Spleen (tissue), 11 donors: ENCODE measurements at regions not wholly inside any gene's neighbourhood (a gene's known extent, or its start where the extent isn't known, plus 50 kb on each side); places are given as distances from the start of the nearest gene placed in this dataset.
"Not testable (repeated sequence)": the region's sequence is repeated elsewhere in the genome, so short reads cannot be mapped to it uniquely, and the experiment has no call there.

Source experiments
- DNase-seq: peaks from one replicate; pipeline ENCODE4 v3.0.0-alpha.2; 2020
- H3K27ac ChIP-seq, 8 donors: fragments of 200-600 bp; sonication (generic) in 7 of 8; 1 replicate in 4 of 8; 2 replicates in 4 of 8; pipeline versions ENCODE4 v1.5.0 to v1.8.0; 2016 to 2021; ENCODE audit warnings: inconsistent platforms in 4 of 8, mild to moderate bottlenecking in 4 of 8, moderate library complexity in 1 of 8
- H3K27me3 ChIP-seq, 7 donors: fragments of 200-600 bp; sonication (generic) in 6 of 7; replicated peaks in 1 of 7; 1 replicate in 4 of 7; 2 replicates in 3 of 7; pipeline versions ENCODE4 v1.5.0 to v1.8.0; 2016 to 2021; ENCODE audit warnings: inconsistent platforms in 3 of 7, mild to moderate bottlenecking in 1 of 7
- H3K36me3 ChIP-seq, 6 donors: fragments of 200-600 bp; sonication (generic) in 5 of 6; 1 replicate in 4 of 6; 2 replicates in 2 of 6; pipeline versions ENCODE4 v1.5.0 to v1.8.0; 2016 to 2021; ENCODE audit warnings: inconsistent platforms in 2 of 6
- H3K4me1 ChIP-seq, 6 donors: fragments of 200-600 bp; sonication (generic) in 5 of 6; 1 replicate in 3 of 6; 2 replicates in 3 of 6; pipeline versions ENCODE4 v1.5.0 to v1.8.0; 2016 to 2021; ENCODE audit warnings: inconsistent platforms in 3 of 6
- H3K4me3 ChIP-seq, 8 donors: fragments of 200-600 bp; sonication (generic) in 7 of 8; 1 replicate in 4 of 8; 2 replicates in 4 of 8; pipeline versions ENCODE4 v1.5.0 to v1.8.0; 2016 to 2021; ENCODE audit warnings: inconsistent platforms in 4 of 8, mild to moderate bottlenecking in 4 of 8, moderate library complexity in 2 of 8
- H3K9me3 ChIP-seq, 8 donors: fragments of 200-600 bp; sonication (generic) in 7 of 8; 1 replicate in 4 of 8; 2 replicates in 4 of 8; pipeline versions ENCODE4 v1.5.0 to v1.8.0; 2016 to 2021; ENCODE audit warnings: inconsistent platforms in 4 of 8
- POLR2A ChIP-seq, 3 donors: fragments of 450-650 bp; IDR thresholded peaks; one replicate each; pipeline ENCODE4 v1.5.1; 2017; ENCODE audit warnings: antibody characterized with exemption in 3 of 3, mild to moderate bottlenecking in 1 of 3
- POLR2AphosphoS5 ChIP-seq, 3 donors: sonication (generic); formaldehyde crosslinking; IDR thresholded peaks; one replicate each; pipeline ENCODE4 v1.5.1; 2017; ENCODE audit warnings: antibody characterized with exemption in 3 of 3
- WGBS, 5 donors: extraction: QIAGEN DNeasy Blood & Tissue Kit in 3 of 5; methylation state at CpG; one replicate each; pipeline versions ENCODE4 v1.1.5 to v1.1.7; 2013 to 2018; 5-methylcytosine and 5-hydroxymethylcytosine counted together
- intact Hi-C: fragments of 100-400 bp; cut with DNase I; formaldehyde crosslinking; loops from one replicate; pipeline ENCODE4 v1.15.0; 2023; ENCODE audit warnings: low total_unique reads
- TF ChIP-seq, protein P1 (sequence below), 11 experiments: fragments of 200-600 bp in 7 of 11; fragments of 450-650 bp in 4 of 11; sonication (generic) in 4 of 11; IDR thresholded peaks in 8 of 11; conservative IDR thresholded peaks in 3 of 11; 1 replicate in 7 of 11; 2 replicates in 4 of 11; pipeline versions ENCODE4 v1.4.0 to v1.8.0; 2016 to 2021; ENCODE audit warnings: antibody characterized with exemption in 11 of 11, inconsistent platforms in 4 of 11, mild to moderate bottlenecking in 1 of 11
- donor health status: healthy with polysubstance abuse.
- donor health status: DM: no; HTN: no; CAD: no; lungs with moderate emphysema.
- donor health status: DM: no; HTN: no; CAD: no.
- donor health status: Bipolar disorder and iron deficiency.
- donor health status: healthy.
- donor health status: DM: no; HTN: no; CAD: no.
- donor health status: DM: yes; HTN: yes; CAD: no.

DNA sequence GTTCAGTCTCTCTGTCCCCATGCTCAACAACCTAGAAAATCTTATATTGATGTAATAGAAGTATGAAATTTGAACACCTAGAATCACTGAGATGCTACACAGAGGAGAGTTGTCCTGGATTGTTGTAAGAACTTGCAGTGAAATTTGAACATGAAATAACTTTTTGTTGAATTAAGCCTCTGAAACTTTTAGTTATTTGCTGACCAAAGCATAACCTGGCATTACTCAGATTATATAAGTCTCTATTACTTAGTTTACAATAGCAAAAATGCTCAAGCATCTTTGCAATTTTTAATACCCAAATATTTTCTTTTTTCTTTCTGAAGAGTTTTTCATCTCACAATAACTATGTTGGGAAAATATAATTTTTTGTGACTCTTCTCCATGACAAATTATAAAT, 630.7 kb upstream of the ACO1 start:
- no peak for DNase-seq

DNA sequence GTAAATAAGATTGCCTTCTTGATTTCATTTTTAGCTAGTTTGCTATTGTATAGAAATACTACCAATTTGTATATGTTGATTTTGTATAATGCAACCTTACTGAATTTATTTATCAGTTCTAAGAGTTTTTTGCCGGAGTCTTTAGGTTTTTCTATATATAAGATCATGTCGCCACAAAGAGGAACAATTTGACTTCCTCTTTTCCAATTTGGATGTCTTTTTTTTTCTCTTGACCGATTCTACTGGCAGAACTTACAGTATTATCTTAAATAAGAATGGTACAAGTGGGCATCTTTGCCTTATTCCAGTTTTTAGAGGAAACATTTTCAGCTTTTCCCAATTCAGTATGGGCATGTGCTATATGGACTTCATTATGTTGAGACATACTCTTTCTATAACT, 624.7 kb upstream of the ACO1 start:
- Histone ChIP-seq H3K4me3 (no peak overlapping the region), H3K27me3 (no peaks in the 10 kb centered on the region), H3K36me3 (no peaks in the 10 kb centered on the region), H3K27ac (no peak overlapping the region), H3K4me1 (no peaks in the 10 kb centered on the region), H3K9me3 (peaks cover 0 to 8% (median 3%) of the 10 kb centered on the region in 8 donors)
- 27 to 43% (median 34%) methylated on average over 3 of the region's 3 CpGs for WGBS, 5 donors
- intact Hi-C loops, result no loop called here
- DNase-seq, result no peak
- TF ChIP-seq, protein P1, sequence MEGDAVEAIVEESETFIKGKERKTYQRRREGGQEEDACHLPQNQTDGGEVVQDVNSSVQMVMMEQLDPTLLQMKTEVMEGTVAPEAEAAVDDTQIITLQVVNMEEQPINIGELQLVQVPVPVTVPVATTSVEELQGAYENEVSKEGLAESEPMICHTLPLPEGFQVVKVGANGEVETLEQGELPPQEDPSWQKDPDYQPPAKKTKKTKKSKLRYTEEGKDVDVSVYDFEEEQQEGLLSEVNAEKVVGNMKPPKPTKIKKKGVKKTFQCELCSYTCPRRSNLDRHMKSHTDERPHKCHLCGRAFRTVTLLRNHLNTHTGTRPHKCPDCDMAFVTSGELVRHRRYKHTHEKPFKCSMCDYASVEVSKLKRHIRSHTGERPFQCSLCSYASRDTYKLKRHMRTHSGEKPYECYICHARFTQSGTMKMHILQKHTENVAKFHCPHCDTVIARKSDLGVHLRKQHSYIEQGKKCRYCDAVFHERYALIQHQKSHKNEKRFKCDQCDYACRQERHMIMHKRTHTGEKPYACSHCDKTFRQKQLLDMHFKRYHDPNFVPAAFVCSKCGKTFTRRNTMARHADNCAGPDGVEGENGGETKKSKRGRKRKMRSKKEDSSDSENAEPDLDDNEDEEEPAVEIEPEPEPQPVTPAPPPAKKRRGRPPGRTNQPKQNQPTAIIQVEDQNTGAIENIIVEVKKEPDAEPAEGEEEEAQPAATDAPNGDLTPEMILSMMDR (IDR thresholded peaks at IDR 0.05 in 8 of 11, conservative IDR thresholded peaks at IDR 0.05 in 3 of 11), result no peak
- TF ChIP-seq POLR2AphosphoS5 (IDR thresholded peaks at IDR 0.05) (no peak), POLR2A (IDR thresholded peaks at IDR 0.05) (no peak)

More for the DNA sequence above, 630.7 kb upstream of the ACO1 start:
- Histone ChIP-seq H3K27me3 (no peaks in the 10 kb centered on the region), H3K4me1 (no peaks in the 10 kb centered on the region), H3K9me3 (peaks cover 0 to 4% (median 0%) of the 10 kb centered on the region in 8 donors), H3K4me3 (no peak overlapping the region), H3K36me3 (no peaks in the 10 kb centered on the region), H3K27ac (no peak overlapping the region)
- intact Hi-C loops, result no loop called here
- TF ChIP-seq POLR2AphosphoS5 (IDR thresholded peaks at IDR 0.05) (no peak), POLR2A (IDR thresholded peaks at IDR 0.05) (no peak)
- TF ChIP-seq, protein P1 (IDR thresholded peaks at IDR 0.05 in 8 of 11, conservative IDR thresholded peaks at IDR 0.05 in 3 of 11), result no peak

DNA sequence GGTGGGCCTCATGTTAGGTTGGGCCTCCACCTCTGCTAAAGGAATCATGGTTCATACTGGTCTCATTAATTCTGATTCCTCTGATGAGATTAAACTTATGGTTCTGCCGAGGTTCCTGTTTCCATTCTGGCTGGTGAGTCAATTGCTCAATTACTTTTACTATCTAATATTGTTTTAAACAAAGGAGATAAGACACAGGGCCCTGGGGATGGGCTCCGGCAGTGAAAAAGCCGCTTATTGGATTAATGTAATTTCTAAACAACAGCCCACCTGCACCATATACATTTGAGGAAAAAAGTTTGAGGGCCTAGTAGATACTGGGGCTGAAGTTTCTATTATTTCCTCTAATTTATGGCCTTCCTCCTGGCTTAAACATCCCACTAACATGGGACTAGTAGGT, 610.4 kb upstream of the ACO1 start:
- DNase-seq, H3K4me1 ChIP-seq, H3K4me3 ChIP-seq, H3K27ac ChIP-seq, H3K36me3 ChIP-seq, H3K27me3 ChIP-seq, intact Hi-C loops: not testable (repeated sequence)
- peaks cover 0 to 54% (median 31%) of the 10 kb centered on the region in 8 donors for H3K9me3 ChIP-seq
- 60 to 88% (median 75%) methylated on average over 3 of the region's 3 CpGs for WGBS, 5 donors

DNA sequence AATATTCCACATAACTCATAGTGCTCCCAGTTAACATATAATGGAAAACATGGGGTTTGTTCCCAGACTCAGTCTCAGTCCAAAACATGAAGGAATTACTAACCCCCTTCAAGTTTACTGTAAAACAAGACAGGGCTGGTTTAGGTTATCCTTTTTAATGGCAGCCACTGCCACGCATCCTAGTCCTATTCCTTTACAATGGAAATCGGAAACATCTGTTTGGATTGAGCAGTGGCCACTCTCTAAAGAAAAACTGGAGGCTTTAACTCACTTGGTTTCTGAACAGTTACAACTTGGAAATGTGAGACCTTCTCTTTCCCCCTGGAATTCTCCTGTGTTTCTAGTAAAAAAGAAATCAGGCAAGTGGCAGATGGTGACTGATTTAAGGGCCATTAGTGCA, 609.9 kb upstream of the ACO1 start:
- Histone ChIP-seq H3K4me1 (no peaks in the 10 kb centered on the region), H3K27ac (no peak overlapping the region), H3K9me3 (peaks cover 0 to 60% (median 31%) of the 10 kb centered on the region in 8 donors), H3K36me3 (no peaks in the 10 kb centered on the region), H3K4me3 (no peak overlapping the region), H3K27me3 (no peaks in the 10 kb centered on the region)
- DNase-seq, result no peak
- intact Hi-C loops, result no loop called here
- WGBS, 5 donors, result 90 to 98% (median 95%) methylated on average over 2 of the region's 2 CpGs
- TF ChIP-seq POLR2AphosphoS5 (IDR thresholded peaks at IDR 0.05) (no peak), POLR2A (IDR thresholded peaks at IDR 0.05) (no peak)
- TF ChIP-seq, protein P1 (IDR thresholded peaks at IDR 0.05 in 8 of 11, conservative IDR thresholded peaks at IDR 0.05 in 3 of 11), result no peak

DNA sequence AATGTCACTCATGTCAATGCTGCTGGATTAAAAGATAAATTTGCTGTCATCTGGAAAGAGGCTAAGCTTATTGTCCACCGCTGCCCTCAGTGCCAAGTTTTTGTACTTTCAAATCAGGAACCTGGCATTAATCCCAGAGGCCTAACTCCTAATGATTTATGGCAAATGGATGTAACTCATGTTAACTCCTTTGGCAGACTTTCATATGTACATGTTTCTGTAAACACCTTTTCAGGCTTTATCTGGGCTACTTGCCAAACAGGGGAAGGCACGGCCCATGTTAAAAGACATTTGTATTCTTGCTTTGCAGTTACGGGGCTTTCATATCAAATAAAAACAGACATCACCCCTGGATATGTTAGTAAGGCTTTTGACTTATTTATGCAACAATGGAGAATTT, 608.0 kb upstream of the ACO1 start:
- 23 to 53% (median 28%) methylated on average over 3 of the region's 3 CpGs for WGBS, 5 donors
- Histone ChIP-seq H3K9me3 (peaks cover 0 to 62% (median 30%) of the 10 kb centered on the region in 8 donors), H3K36me3 (no peaks in the 10 kb centered on the region), H3K4me1 (no peaks in the 10 kb centered on the region), H3K27ac (no peak overlapping the region), H3K4me3 (no peak overlapping the region), H3K27me3 (no peaks in the 10 kb centered on the region)
- TF ChIP-seq POLR2AphosphoS5 (IDR thresholded peaks at IDR 0.05), result no peak
- TF ChIP-seq, protein P1 (IDR thresholded peaks at IDR 0.05 in 8 of 11, conservative IDR thresholded peaks at IDR 0.05 in 3 of 11), result no peak
- no peak for TF ChIP-seq POLR2A (IDR thresholded peaks at IDR 0.05)
- DNase-seq, result no peak
- intact Hi-C loops, result no loop called here
